Upper lobe of right lung (tissue), 1 donor: ENCODE measurements at regions not wholly inside any gene's neighbourhood (a gene's known extent, or its start where the extent isn't known, plus 50 kb on each side); places are given as distances from the start of the nearest gene placed in this dataset.
"Not testable (repeated sequence)": the region's sequence is repeated elsewhere in the genome, so short reads cannot be mapped to it uniquely, and the experiment has no call there.

Experiments used
- ATAC-seq: fragments of 200-7000 bp; cut with Tn5 transposase; one replicate; pipeline ENCODE4 v1.9.1; 2020; ENCODE audit warnings: mild to moderate bottlenecking, moderate library complexity
- DNase-seq: peaks from one replicate; pipeline ENCODE4 v3.0.0-alpha.2; 2020
- H3K27ac ChIP-seq: fragments of 200-600 bp; one replicate; pipeline ENCODE4 v1.8.0; 2022
- H3K27me3 ChIP-seq: fragments of 200-600 bp; one replicate; pipeline ENCODE4 v1.8.0; 2022; ENCODE audit warnings: mild to moderate bottlenecking
- H3K36me3 ChIP-seq: fragments of 200-600 bp; one replicate; pipeline ENCODE4 v1.8.0; 2022
- H3K4me1 ChIP-seq: fragments of 200-600 bp; one replicate; pipeline ENCODE4 v1.8.0; 2022
- H3K4me3 ChIP-seq: fragments of 200-600 bp; one replicate; pipeline ENCODE4 v1.8.0; 2022; ENCODE audit warnings: mild to moderate bottlenecking
- H3K9me3 ChIP-seq: fragments of 200-600 bp; one replicate; pipeline ENCODE4 v1.8.0; 2022
- intact Hi-C: fragments of 100-400 bp; cut with DNase I; formaldehyde crosslinking; loops from one replicate; pipeline ENCODE4 v1.11.0; 2022
- TF ChIP-seq, protein P1 (sequence below): fragments of 200-600 bp; IDR thresholded peaks from one replicate; pipeline ENCODE4 v1.8.0; 2022; ENCODE audit warnings: antibody characterized with exemption
- donor health status: DM: no; HTN: yes; CAD: no; lungs with severe emphysema.

- Histone ChIP-seq H3K4me1 (no peaks in the 10 kb centered on the region), H3K27ac (no peak overlapping the region), H3K4me3 (no peak overlapping the region), H3K36me3 (no peaks in the 10 kb centered on the region), H3K9me3 (no peaks in the 10 kb centered on the region), H3K27me3 (no peaks in the 10 kb centered on the region)
- intact Hi-C loops: no loop called here
- DNase-seq (no peak), ATAC-seq (no peak)
- TF ChIP-seq, protein P1, sequence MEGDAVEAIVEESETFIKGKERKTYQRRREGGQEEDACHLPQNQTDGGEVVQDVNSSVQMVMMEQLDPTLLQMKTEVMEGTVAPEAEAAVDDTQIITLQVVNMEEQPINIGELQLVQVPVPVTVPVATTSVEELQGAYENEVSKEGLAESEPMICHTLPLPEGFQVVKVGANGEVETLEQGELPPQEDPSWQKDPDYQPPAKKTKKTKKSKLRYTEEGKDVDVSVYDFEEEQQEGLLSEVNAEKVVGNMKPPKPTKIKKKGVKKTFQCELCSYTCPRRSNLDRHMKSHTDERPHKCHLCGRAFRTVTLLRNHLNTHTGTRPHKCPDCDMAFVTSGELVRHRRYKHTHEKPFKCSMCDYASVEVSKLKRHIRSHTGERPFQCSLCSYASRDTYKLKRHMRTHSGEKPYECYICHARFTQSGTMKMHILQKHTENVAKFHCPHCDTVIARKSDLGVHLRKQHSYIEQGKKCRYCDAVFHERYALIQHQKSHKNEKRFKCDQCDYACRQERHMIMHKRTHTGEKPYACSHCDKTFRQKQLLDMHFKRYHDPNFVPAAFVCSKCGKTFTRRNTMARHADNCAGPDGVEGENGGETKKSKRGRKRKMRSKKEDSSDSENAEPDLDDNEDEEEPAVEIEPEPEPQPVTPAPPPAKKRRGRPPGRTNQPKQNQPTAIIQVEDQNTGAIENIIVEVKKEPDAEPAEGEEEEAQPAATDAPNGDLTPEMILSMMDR: no peak
Observed at GRCh38 chr14:22180045-22180444, 409.0 kb downstream of the DAD1 start.

GRCh38 chr14:22179190-22179589 lies 409.8 kb downstream of the DAD1 start:
- H3K9me3 ChIP-seq: no peaks in the 10 kb centered on the region
- no peaks in the 10 kb centered on the region for H3K36me3 ChIP-seq
- TF ChIP-seq, protein P1: no peak
- H3K27me3 ChIP-seq: no peaks in the 10 kb centered on the region
- H3K4me1 ChIP-seq: no peaks in the 10 kb centered on the region
- intact Hi-C loops: no loop called here
- H3K27ac ChIP-seq: no peak overlapping the region
- no peak overlapping the region for H3K4me3 ChIP-seq
- ATAC-seq (no peak), DNase-seq (no peak)

DNA sequence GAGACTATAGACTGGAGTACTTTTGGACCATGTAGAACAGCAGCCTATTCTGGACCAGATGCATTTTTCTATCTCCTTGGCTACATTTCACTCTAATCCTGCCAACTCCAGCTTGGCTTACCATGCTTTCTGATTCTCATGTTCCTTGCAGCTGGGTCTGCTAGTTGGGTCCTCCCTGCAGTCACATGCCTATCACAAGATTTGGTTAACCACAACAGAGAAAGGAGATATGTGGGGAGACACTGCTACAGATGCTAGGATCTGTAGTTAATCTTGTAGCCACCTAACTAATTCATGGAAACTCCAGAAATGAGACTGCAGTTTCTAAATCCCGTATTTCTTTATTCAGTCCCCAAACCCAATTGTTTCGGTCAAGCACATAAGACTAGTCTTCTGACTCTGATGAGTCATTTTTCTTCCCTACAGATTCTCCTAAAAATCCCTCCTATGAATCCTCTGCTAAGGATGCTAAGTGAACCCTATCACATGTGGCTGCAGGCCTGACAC lies 410.6 kb downstream of the DAD1 start:
- Histone ChIP-seq H3K4me1 (no peaks in the 10 kb centered on the region), H3K27me3 (no peaks in the 10 kb centered on the region), H3K36me3 (no peaks in the 10 kb centered on the region), H3K4me3 (no peak overlapping the region), H3K9me3 (no peaks in the 10 kb centered on the region), H3K27ac (no peak overlapping the region)
- ATAC-seq (no peak), DNase-seq (no peak)
- TF ChIP-seq, protein P1: no peak
- intact Hi-C loops: no loop called here

DNA sequence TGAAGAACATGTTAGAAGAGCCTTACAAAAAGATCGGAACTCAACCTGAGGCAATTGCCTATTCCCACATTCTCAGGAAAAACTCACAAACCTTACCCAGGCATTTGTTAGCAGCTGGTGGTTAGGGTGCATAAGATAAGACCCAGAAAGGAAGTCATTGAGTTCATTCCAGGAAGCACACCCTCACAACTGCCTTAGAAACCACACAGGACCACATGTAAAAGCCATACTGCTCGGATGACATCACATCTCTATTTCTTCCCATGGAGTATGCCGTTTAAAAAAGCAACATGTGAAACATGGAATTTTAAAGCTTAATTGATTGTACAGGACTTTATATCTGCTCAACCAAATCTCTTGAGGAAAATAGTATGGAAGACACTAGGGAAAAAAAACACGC lies 411.2 kb downstream of the DAD1 start:
- no peaks in the 10 kb centered on the region for H3K9me3 ChIP-seq
- H3K27ac ChIP-seq: no peak overlapping the region
- TF ChIP-seq, protein P1: no peak
- no peaks in the 10 kb centered on the region for H3K36me3 ChIP-seq
- DNase-seq (no peak), ATAC-seq (no peak)
- H3K27me3 ChIP-seq: no peaks in the 10 kb centered on the region
- H3K4me3 ChIP-seq: no peak overlapping the region
- intact Hi-C loops: no loop called here
- H3K4me1 ChIP-seq: no peaks in the 10 kb centered on the region

- ATAC-seq (no peak), DNase-seq (no peak)
- Histone ChIP-seq H3K36me3 (no peaks in the 10 kb centered on the region), H3K9me3 (no peaks in the 10 kb centered on the region), H3K4me1 (no peaks in the 10 kb centered on the region), H3K27ac (no peak overlapping the region), H3K27me3 (no peaks in the 10 kb centered on the region), H3K4me3 (no peak overlapping the region)
- TF ChIP-seq, protein P1: no peak
- intact Hi-C loops: no loop called here
Observed at GRCh38 chr14:22176957-22177356, 412.1 kb downstream of the DAD1 start.

DNA sequence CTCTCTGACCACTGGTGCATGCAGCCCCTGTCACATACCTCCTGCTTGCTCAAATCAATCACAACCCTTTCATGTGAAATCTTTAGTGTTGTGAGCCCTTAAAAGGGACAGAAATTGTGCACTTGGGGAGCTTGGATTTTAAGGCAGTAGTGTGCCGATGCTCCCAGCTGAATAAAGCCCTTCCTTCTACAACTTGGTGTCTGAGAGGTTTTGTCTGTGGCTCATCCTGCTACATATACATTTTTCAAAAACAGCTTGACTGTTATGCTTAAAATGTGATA lies 413.8 kb downstream of the DAD1 start:
- H3K4me1 ChIP-seq, intact Hi-C loops, H3K36me3 ChIP-seq, DNase-seq, H3K27me3 ChIP-seq, H3K4me3 ChIP-seq, H3K27ac ChIP-seq, H3K9me3 ChIP-seq, ATAC-seq: not testable (repeated sequence)
